ENCODE measurements at regions not wholly inside any gene's neighbourhood (a gene's known extent, or its start where the extent isn't known, plus 50 kb on each side); places are given as distances from the start of the nearest gene placed in this dataset.

GRCh38 chr2:20507166-20507692 is 60.4 kb downstream of the RHOB start:
- Mint-ChIP-seq H3K9me3 (ENCODE audit: unreplicated experiment) (peaks cover 3% of the 10 kb centered on the region), H3K27me3 (ENCODE audit: unreplicated experiment) (no peaks in the 10 kb centered on the region), H3K36me3 (ENCODE audit: unreplicated experiment) (peaks cover 4% of the 10 kb centered on the region), H3K4me3 (ENCODE audit: unreplicated experiment) (no peak overlapping the region), H3K4me1 (ENCODE audit: low read depth, unreplicated experiment) (peaks cover 6% of the 10 kb centered on the region), H3K27ac (ENCODE audit: unreplicated experiment) (no peak overlapping the region)
- no peak for TF ChIP-seq CTCF (IDR thresholded peaks at IDR 0.05; ENCODE audit: partially characterized antibody, unreplicated experiment)
- no peak for DNase-seq

DNA sequence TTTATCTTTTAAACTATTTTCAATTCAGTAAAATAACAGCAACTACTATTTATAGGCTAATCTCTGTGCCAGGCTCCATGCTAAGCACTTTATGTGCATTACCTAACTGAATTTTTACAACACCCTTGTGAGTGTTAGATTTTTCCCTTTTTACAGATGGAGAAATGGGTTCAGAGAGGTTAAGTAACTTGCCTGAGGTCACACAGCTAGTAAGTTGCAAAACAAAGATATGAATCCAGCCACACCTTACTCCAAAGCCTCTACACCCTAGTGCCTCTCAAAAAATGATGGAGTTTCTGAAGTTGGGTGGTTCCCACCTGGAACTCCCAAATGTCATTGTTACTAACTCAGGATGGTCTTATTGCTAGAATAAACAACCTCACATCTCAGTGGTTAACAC is 60.8 kb downstream of the RHOB start:
- H3K27me3 Mint-ChIP-seq (ENCODE audit: unreplicated experiment) = no peaks in the 10 kb centered on the region
- no peak for TF ChIP-seq CTCF (IDR thresholded peaks at IDR 0.05; ENCODE audit: partially characterized antibody, unreplicated experiment)
- no peak overlapping the region for H3K27ac Mint-ChIP-seq (ENCODE audit: unreplicated experiment)
- H3K9me3 Mint-ChIP-seq (ENCODE audit: unreplicated experiment) = peaks cover 3% of the 10 kb centered on the region
- no peak for DNase-seq
- peaks cover 4% of the 10 kb centered on the region for H3K36me3 Mint-ChIP-seq (ENCODE audit: unreplicated experiment)
- H3K4me1 Mint-ChIP-seq (ENCODE audit: low read depth, unreplicated experiment) = peaks cover 6% of the 10 kb centered on the region
- no peak overlapping the region for H3K4me3 Mint-ChIP-seq (ENCODE audit: unreplicated experiment)

- peaks cover 4% of the 10 kb centered on the region for H3K36me3 Mint-ChIP-seq (ENCODE audit: unreplicated experiment)
- H3K9me3 Mint-ChIP-seq (ENCODE audit: unreplicated experiment) = peaks cover 3% of the 10 kb centered on the region
- H3K27me3 Mint-ChIP-seq (ENCODE audit: unreplicated experiment) = no peaks in the 10 kb centered on the region
- no peak overlapping the region for H3K4me3 Mint-ChIP-seq (ENCODE audit: unreplicated experiment)
- no peak for TF ChIP-seq CTCF (IDR thresholded peaks at IDR 0.05; ENCODE audit: partially characterized antibody, unreplicated experiment)
- no peak for DNase-seq
- H3K4me1 Mint-ChIP-seq (ENCODE audit: low read depth, unreplicated experiment) = peaks cover 6% of the 10 kb centered on the region
- no peak overlapping the region for H3K27ac Mint-ChIP-seq (ENCODE audit: unreplicated experiment)
These were observed 62.5 kb downstream of the RHOB start for GRCh38 chr2:20509301-20509769.

GRCh38 chr2:20509770-20510490 is 63.1 kb downstream of the RHOB start:
- DNase-seq = no peak
- TF ChIP-seq CTCF (IDR thresholded peaks at IDR 0.05; ENCODE audit: partially characterized antibody, unreplicated experiment) = no peak
- no peak overlapping the region for H3K27ac Mint-ChIP-seq (ENCODE audit: unreplicated experiment)
- H3K36me3 Mint-ChIP-seq (ENCODE audit: unreplicated experiment) = peaks cover 5% of the 10 kb centered on the region
- H3K4me1 Mint-ChIP-seq (ENCODE audit: low read depth, unreplicated experiment) = peaks cover 6% of the 10 kb centered on the region
- peaks cover 2% of the 10 kb centered on the region for H3K27me3 Mint-ChIP-seq (ENCODE audit: unreplicated experiment)
- H3K4me3 Mint-ChIP-seq (ENCODE audit: unreplicated experiment) = no peak overlapping the region
- peaks cover 2% of the 10 kb centered on the region for H3K9me3 Mint-ChIP-seq (ENCODE audit: unreplicated experiment)

GRCh38 chr2:20511130-20511529 is 64.3 kb downstream of the RHOB start:
- H3K27ac Mint-ChIP-seq (ENCODE audit: unreplicated experiment) = no peak overlapping the region

More at GRCh38 chr2:20511130-20511529, 64.3 kb downstream of the RHOB start:
- peaks cover 9% of the 10 kb centered on the region for H3K36me3 Mint-ChIP-seq (ENCODE audit: unreplicated experiment)
- peaks cover 6% of the 10 kb centered on the region for H3K4me1 Mint-ChIP-seq (ENCODE audit: low read depth, unreplicated experiment)
- no peak for TF ChIP-seq CTCF (IDR thresholded peaks at IDR 0.05; ENCODE audit: partially characterized antibody, unreplicated experiment)
- H3K9me3 Mint-ChIP-seq (ENCODE audit: unreplicated experiment) = peaks cover 7% of the 10 kb centered on the region
- H3K27me3 Mint-ChIP-seq (ENCODE audit: unreplicated experiment) = peaks cover 2% of the 10 kb centered on the region
- no peak overlapping the region for H3K4me3 Mint-ChIP-seq (ENCODE audit: unreplicated experiment)
- no peak for DNase-seq
